NCI-H146 treated with DMSO at 0.1 percent for 48 hours (cell line): ENCODE measurements at regions not wholly inside any gene's neighbourhood (a gene's known extent, or its start where the extent isn't known, plus 50 kb on each side); places are given as distances from the start of the nearest gene placed in this dataset.
"Not testable (repeated sequence)": the region's sequence is repeated elsewhere in the genome, so short reads cannot be mapped to it uniquely, and the experiment has no call there.

Source experiments
- DNase-seq: peaks from one replicate; lab custom pipeline; 2025; ENCODE audit not compliant: unreplicated experiment; lab: John Stamatoyannopoulos, UW

- no peak for DNase-seq
Observed at GRCh38 chr18:79595876-79596374, 83.7 kb upstream of the CTDP1 start.

GRCh38 chr18:79596446-79597175 lies 83.0 kb upstream of the CTDP1 start:
- DNase-seq = no peak

- no peak for DNase-seq
Observed at GRCh38 chr18:79597176-79597830, 82.3 kb upstream of the CTDP1 start.

- DNase-seq = peak; percentile 40
Observed at GRCh38 chr18:79597831-79598632, 81.6 kb upstream of the CTDP1 start.

GRCh38 chr18:79598633-79599175 lies 80.9 kb upstream of the CTDP1 start:
- DNase-seq = no peak

- no peak for DNase-seq
Observed at GRCh38 chr18:79599441-79599931, 80.1 kb upstream of the CTDP1 start.

- no peak for DNase-seq
Observed at GRCh38 chr18:79600141-79600540, 79.5 kb upstream of the CTDP1 start.

- DNase-seq = no peak
Observed at GRCh38 chr18:79600596-79600995, 79.0 kb upstream of the CTDP1 start.

GRCh38 chr18:79601234-79601633 lies 78.4 kb upstream of the CTDP1 start:
- no peak for DNase-seq

GRCh38 chr18:79603321-79604204 lies 76.0 kb upstream of the CTDP1 start:
- no peak for DNase-seq

- DNase-seq = no peak
Observed at GRCh38 chr18:79604205-79604912, 75.2 kb upstream of the CTDP1 start.

- DNase-seq = no peak
Observed at GRCh38 chr18:79604913-79605880, 74.4 kb upstream of the CTDP1 start.

- DNase-seq = not testable (repeated sequence)
Observed at GRCh38 chr18:79606071-79606470, 73.5 kb upstream of the CTDP1 start.

GRCh38 chr18:79606621-79607331 lies 72.8 kb upstream of the CTDP1 start:
- DNase-seq = no peak

- no peak for DNase-seq
Observed at GRCh38 chr18:79607361-79607952, 72.1 kb upstream of the CTDP1 start.

GRCh38 chr18:79608069-79608468 lies 71.5 kb upstream of the CTDP1 start:
- no peak for DNase-seq

GRCh38 chr18:79608535-79608934 lies 71.1 kb upstream of the CTDP1 start:
- DNase-seq = no peak
